ENCODE measurements at regions not wholly inside any gene's neighbourhood (a gene's known extent, or its start where the extent isn't known, plus 50 kb on each side); places are given as distances from the start of the nearest gene placed in this dataset.

DNA sequence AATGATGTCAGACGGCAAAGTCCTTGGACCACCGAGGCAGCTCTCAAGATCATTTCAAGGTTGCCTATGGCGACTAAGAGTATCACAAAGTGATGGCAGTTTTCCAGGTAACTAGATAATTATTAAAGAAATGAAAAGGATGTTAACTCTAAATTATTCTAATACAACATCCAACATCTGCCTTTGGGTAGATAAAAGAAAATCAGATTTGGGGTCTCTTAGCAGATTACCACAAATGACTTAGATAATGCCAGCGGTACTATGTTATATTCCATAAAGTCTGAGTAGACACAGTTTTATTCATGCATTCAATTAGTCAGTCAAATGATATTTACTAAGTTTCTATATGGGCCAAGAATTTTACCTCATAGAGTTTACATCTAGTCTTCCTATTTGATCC lies 441.3 kb downstream of the NEBL start:
- Histone ChIP-seq H4K91ac (replicated peaks; ENCODE audit: insufficient read length, low read length) (no peak overlapping the region), H2AFZ (ENCODE audit: low read length) (no peak overlapping the region), H2BK120ac (replicated peaks; ENCODE audit: low read depth, low read length) (no peak overlapping the region), H3K79me2 (ENCODE audit: control insufficient read depth in 1 of 2, insufficient read depth in 2 of 2, low read length in 2 of 2) (no peaks in the 10 kb centered on the region), H3K23ac (ENCODE audit: insufficient read length) (no peak overlapping the region), H3K56ac (replicated peaks; ENCODE audit: insufficient read length, low read depth, low read length) (no peak overlapping the region), H3K27me3 (replicated peaks in 1 of 4; ENCODE audit: control insufficient read depth in 3 of 4, extremely low read depth in 1 of 4, insufficient read depth in 3 of 4, low read length in 3 of 4) (no peaks in the 10 kb centered on the region), H3K4me3 (ENCODE audit: extremely low read depth in 1 of 4, insufficient read depth in 2 of 4, low read depth in 3 of 4, low read length in 4 of 4) (no peak overlapping the region), H3K4me1 (replicated peaks in 1 of 4; ENCODE audit: control insufficient read depth in 3 of 4, insufficient read depth in 4 of 4, low read length in 3 of 4) (no peaks in the 10 kb centered on the region), H4K20me1 (replicated peaks in 1 of 2; ENCODE audit: control insufficient read depth in 1 of 2, insufficient read depth in 2 of 2, low read length in 2 of 2) (no peaks in the 10 kb centered on the region), H3K9me3 (ENCODE audit: insufficient read depth in 2 of 2, low read depth in 1 of 2, low read length in 1 of 2) (no peaks in the 10 kb centered on the region), H3K4ac (replicated peaks; ENCODE audit: insufficient read length, low read depth, low read length) (no peak overlapping the region), H3K18ac (ENCODE audit: extremely low read depth, low read length) (no peak overlapping the region), H3K27ac (ENCODE audit: low read depth, low read length) (no peak overlapping the region), H2BK15ac (ENCODE audit: low read length) (no peak overlapping the region), H3K9ac (replicated peaks in 1 of 4; ENCODE audit: extremely low read depth in 1 of 4, low read depth in 3 of 4, low read length in 3 of 4) (no peak overlapping the region), H2BK20ac (ENCODE audit: low read length) (no peak overlapping the region), H3K36me3 (ENCODE audit: control insufficient read depth in 2 of 4, insufficient read depth in 4 of 4, low read length in 3 of 4) (no peaks in the 10 kb centered on the region), H2BK12ac (ENCODE audit: low read depth, low read length) (no peak overlapping the region), H3K4me2 (ENCODE audit: insufficient read depth in 1 of 2, low read depth in 2 of 2, low read length in 2 of 2) (no peak overlapping the region), H3K23me2 (ENCODE audit: low read depth, low read length) (no peaks in the 10 kb centered on the region), H4K5ac (ENCODE audit: insufficient read length, low read depth, low read length) (no peak overlapping the region), H4K8ac (ENCODE audit: extremely low read depth, insufficient read depth, low read length) (no peak overlapping the region), H3K14ac (ENCODE audit: insufficient read length) (no peak overlapping the region), H2AK5ac (ENCODE audit: low read depth, low read length) (no peak overlapping the region), H2BK5ac (ENCODE audit: low read depth, low read length) (no peak overlapping the region), H3K79me1 (ENCODE audit: low read depth, low read length) (no peaks in the 10 kb centered on the region)
- WGBS, 2 experiments (ENCODE audit: extremely low coverage in 1 of 2, insufficient coverage in 1 of 2, insufficient read length in 1 of 2, insufficient replicate concordance in 2 of 2, low coverage in 1 of 2, low lambda C conversion rate in 2 of 2, missing lambda C conversion rate in 1 of 2) = 92% methylated on average over 4 of the region's 4 CpGs; no CpG with 5 or more reads in 1 of the 2 experiments
- POLR2A ChIA-PET (ENCODE audit: partially characterized antibody) = no interaction called here
- DNase-seq (ENCODE audit: low read depth in 1 of 2, low spot score in 2 of 2) (no peak), FAIRE-seq (no peak)
- CTCF ChIA-PET (ENCODE audit: partially characterized antibody) = no interaction called here
- TF ChIP-seq CBX5 (IDR thresholded peaks at IDR 0.05; ENCODE audit: low read depth, low read length) = no peak
- no peak for TF ChIP-seq ZNF274 (IDR thresholded peaks at IDR 0.05; ENCODE audit: borderline replicate concordance, extremely low read depth, low read length)
- no peak for TF ChIP-seq SIX5 (IDR thresholded peaks at IDR 0.05; ENCODE audit: low read depth, low read length)

Measured in H1 (cell line).